DMS 273 (cell line): ENCODE measurements at regions not wholly inside any gene's neighbourhood (a gene's known extent, or its start where the extent isn't known, plus 50 kb on each side); places are given as distances from the start of the nearest gene placed in this dataset.
A peak's percentile ranks its signal among the peaks of the same experiment; 100 is the strongest.
"Not testable (repeated sequence)": the region's sequence is repeated elsewhere in the genome, so short reads cannot be mapped to it uniquely, and the experiment has no call there.

ENCODE experiments used
- DNase-seq: peaks from one replicate; lab custom pipeline; 2025; ENCODE audit not compliant: unreplicated experiment; lab: John Stamatoyannopoulos, UW

- no peak for DNase-seq
These were observed 111.3 kb downstream of the KIF26A start for GRCh38 chr14:104249706-104250105.

GRCh38 chr14:104250175-104250574 lies 111.8 kb downstream of the KIF26A start:
- no peak for DNase-seq

GRCh38 chr14:104252256-104253215 lies 114.1 kb downstream of the KIF26A start:
- no peak for DNase-seq

GRCh38 chr14:104253223-104253822 lies 114.9 kb downstream of the KIF26A start:
- no peak for DNase-seq

GRCh38 chr14:104253901-104254353 lies 115.5 kb downstream of the KIF26A start:
- DNase-seq, result no peak

GRCh38 chr14:104254735-104255400 lies 116.5 kb downstream of the KIF26A start:
- DNase-seq, result peak; percentile 68

- DNase-seq, result no peak
These were observed 117.6 kb downstream of the KIF26A start for GRCh38 chr14:104256025-104256424.

- no peak for DNase-seq
These were observed 124.4 kb downstream of the KIF26A start for GRCh38 chr14:104262515-104263514.

GRCh38 chr14:104263675-104264358 lies 125.4 kb downstream of the KIF26A start:
- DNase-seq, result no peak

GRCh38 chr14:104264495-104265265 lies 126.3 kb downstream of the KIF26A start:
- DNase-seq, result no peak

- no peak for DNase-seq
These were observed 127.7 kb downstream of the KIF26A start for GRCh38 chr14:104265918-104266630.

GRCh38 chr14:104266631-104267575 lies 128.5 kb downstream of the KIF26A start:
- no peak for DNase-seq

- no peak for DNase-seq
These were observed 129.5 kb downstream of the KIF26A start for GRCh38 chr14:104267895-104268294.

- no peak for DNase-seq
These were observed 129.9 kb downstream of the KIF26A start for GRCh38 chr14:104268295-104268694.

GRCh38 chr14:104268725-104269436 lies 130.5 kb downstream of the KIF26A start:
- no peak for DNase-seq

GRCh38 chr14:104269511-104270241 lies 131.3 kb downstream of the KIF26A start:
- not testable (repeated sequence) for DNase-seq
